DMS79 (cell line): ENCODE measurements at regions not wholly inside any gene's neighbourhood (a gene's known extent, or its start where the extent isn't known, plus 50 kb on each side); places are given as distances from the start of the nearest gene placed in this dataset.

ENCODE experiments used
- DNase-seq: peaks from one replicate; lab custom pipeline; 2025; lab: John Stamatoyannopoulos, UW

DNA sequence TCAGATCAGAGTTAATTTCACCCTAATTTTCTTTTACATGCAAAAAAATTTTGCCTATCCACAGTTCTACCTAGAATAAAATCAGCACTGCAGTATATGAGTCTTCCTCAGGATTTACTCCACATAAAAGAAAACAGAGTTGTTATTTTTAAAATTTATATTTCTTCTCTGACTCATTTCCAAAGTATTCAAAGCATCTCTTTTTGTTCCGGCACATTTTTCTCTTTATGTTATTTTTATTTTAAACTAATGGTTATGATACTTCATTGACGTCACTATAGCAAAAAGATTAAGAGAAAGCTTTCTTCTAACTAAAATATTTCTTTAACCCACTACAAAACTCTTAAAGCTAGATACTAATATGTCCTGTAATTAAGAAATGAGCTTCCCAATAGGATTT is 590.4 kb downstream of the PRELID2 start:
- no peak for DNase-seq

DNA sequence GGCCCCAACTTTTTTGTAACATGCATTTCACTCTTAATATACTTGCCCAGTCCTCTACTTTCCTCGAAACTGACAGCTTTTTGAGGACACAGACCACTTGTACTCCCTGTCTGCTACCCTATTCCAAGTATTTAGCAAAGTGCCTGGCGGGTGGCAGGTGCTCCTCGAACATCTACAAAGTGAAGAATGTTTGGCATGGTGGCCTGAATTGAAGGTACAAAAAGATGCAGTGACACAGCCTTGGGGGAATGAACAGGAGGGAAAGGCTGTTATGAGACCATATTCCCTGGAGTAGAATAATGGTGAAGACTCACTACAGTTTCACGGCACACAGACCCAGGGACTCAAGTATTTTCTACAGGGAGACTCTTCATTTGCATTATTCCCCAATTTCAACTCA is 590.9 kb downstream of the PRELID2 start:
- DNase-seq = no peak

DNA sequence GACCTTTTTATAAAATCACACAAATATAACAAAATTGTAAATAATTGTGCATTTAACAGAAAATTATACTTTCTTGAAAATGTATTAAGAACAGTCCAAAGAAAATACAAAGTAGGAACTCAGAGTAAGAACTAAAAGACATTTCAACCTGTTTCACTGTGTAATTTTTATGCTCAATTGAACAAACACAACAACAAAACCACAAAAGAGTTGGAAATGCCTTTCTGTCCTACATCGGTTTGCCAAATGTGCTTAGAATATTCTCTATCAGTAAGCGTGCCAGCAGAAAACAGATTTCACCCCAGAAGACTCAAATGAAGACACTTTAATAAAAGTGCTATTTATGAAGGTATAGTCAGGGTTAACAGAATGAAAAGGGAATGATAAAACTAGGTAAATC is 592.1 kb downstream of the PRELID2 start:
- DNase-seq = no peak

DNA sequence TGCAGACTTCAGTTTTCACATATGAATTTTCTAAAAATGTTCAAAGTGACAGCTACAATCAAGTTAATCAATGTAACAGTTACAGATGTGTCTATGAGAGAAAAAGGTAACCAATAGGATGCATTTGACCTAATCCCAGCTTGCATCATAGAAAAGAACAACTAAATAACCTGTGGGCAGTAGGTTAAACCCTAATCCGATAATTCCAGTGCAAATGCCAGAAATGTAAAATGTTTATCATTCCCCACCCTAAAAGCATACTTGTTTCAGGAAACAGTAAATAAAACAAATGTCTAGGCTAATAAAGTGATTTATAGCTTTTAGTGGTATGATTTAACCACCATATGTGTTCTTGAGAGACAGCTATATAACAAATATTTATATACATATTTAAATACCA is 592.6 kb downstream of the PRELID2 start:
- no peak for DNase-seq

DNA sequence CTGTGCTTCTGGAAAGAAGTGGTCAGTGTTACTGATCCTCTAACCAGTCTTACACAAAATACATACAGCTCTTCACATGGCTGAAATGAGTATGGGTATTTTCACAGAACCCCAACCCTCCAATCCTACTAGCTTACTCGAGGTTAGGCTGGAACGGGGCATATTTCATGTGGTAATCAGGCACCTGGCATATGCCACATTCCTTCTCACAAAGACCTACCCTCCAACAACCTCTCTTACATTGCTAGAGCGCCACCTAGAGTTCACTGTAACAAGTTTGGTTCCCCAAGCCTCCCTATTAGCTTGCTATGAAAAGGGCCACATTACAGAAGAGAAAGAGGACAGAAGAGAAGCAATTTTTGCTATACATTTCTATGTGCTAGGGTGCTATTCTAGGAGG is 597.3 kb downstream of the PRELID2 start:
- no peak for DNase-seq

DNA sequence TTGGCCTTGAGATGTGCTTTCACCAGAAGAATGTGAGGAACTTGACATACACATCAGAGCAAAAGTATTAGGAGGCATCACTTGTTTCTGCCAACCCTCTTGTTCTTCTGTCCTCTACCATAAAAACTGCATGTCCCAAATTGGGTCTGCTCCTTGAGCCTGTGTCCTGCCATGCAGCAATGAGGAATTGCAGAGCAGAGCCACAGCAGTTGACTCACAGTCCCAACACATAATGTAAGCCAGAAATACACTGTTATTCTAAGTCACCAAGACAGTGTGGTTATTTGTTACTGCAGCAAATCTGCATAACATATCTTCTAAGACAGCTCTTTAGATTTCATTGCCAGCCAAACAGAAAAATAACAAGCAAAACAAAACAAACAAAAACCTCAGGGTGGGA is 598.2 kb downstream of the PRELID2 start:
- no peak for DNase-seq

DNA sequence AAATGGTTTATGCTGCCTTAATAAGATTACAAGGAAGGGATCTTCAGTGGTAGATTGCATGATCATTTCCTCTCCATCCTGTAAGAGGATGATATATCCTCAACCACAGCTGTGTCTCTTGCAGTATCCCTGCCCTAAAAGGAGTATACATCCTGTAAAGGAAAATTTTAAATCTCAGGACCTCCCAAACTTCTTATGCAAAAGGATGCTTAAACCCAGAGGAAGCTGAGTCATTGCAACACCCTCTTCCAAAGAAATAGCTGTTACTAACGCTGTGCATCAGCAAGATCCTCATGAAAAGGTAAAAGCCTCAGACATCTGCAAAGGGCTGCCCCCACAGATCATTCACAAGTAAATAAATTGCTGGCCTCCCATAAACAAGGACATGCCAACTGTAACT is 599.0 kb downstream of the PRELID2 start:
- DNase-seq = no peak

DNA sequence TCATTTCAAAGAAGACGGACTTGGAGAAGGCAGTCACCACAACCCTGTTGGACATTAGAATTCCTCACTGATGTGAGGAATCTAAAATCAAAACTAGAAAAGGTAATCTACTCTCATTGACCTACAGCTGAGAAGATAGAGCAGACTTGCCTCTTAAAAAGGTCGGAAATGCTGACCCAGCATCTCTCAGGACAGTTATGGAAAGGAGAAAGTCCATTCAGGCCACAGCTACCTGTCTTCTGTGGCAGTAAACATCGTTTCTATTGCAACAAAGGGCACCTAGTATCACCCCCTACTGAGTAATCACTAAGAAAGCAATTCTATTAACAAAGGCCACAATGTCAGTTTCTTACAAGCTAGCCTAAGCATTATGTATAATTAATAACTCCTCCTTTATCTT is 601.7 kb downstream of the PRELID2 start:
- DNase-seq = no peak

DNA sequence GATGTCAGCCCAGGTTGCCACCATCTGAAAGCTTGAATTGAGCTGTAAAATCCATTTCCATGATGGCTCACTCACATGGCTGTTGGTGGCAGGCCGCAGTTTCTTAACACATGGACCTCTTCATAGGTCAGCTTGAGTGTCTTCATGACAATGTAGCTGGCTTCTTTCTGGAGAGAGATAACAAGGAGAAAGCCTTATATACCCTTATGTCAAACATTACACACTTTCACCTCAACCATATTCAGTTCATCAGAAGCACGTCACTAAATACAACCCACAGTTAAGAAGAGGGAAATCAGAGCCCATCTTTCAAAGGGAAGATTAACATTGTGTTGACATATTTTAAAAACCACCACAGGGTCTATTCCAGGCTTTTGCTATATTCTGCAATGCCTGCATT is 604.4 kb downstream of the PRELID2 start:
- DNase-seq = no peak

DNA sequence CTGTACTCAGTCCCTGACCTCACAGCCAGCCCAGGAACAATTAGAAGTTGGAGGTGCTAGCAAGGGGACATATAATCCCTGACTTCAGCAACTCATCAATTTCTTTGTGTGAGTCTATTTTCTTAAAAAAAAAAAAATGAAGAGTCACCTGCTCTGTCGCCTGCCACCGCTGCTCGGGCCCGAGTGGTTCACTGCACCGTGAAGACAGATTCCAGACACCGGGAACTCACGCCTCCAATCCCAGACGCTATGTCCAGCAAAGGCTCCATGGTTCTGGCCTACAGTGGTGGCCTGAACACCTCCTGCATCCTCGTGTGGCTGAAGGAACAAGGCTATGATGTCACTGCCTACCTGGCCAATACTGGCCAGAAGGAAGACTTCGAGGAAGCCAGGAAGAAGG is 606.6 kb downstream of the PRELID2 start:
- no peak for DNase-seq

DNA sequence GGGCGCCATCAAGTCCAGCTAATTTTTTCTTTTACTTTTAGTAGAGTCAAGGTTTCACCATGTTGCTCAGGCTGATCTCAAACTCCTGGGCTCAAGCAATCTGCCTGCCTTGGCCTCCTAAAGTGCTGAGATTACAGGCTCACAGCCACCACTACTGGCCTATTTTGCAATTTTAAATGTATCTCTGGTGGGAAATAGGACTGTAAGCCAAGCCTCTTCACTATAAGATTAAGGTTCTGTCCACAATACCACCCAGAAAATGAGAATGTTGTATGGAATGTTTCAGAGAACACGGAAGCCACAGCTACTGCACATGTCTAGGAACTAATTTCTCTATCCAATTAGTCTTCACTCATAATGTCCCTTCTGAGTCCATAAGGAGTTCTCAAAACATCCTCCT is 607.3 kb downstream of the PRELID2 start:
- DNase-seq = no peak

DNA sequence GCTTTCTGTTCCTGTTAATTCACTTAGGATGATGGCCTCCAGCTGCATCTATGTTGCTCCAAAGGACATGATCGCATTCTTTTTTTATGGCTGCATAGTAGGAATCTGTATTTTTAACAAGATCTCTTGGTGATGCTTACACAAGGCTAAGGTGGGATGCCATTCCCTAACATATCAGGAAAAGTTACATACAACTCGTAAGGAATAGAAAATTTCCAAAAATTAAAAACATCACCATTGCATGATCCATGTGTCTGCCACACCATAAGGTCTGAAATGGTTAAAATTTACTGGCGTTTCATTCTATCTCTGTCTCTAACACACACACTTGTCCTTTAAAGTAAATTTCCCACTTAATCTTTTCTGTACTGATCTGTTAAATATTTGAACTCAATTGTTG is 608.4 kb downstream of the PRELID2 start:
- DNase-seq = no peak

DNA sequence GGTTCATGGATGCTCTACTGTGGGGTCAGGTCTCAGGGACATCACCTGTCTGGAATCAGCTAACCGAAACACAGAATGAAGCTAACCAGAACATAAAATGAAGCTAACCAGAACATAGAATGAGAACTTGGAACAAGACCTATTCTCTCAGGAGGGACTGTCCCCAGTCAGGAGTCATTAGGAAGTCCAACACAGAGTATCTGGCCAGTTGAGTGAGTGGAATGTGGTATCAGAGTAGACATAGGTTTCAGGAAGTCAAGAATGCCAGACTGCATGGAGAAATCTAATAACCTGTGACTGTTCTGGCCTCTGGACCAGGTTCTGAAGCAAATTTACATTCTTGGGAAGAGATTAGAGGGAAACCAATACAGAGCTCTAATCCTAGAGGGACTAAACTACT is 609.6 kb downstream of the PRELID2 start:
- no peak for DNase-seq

DNA sequence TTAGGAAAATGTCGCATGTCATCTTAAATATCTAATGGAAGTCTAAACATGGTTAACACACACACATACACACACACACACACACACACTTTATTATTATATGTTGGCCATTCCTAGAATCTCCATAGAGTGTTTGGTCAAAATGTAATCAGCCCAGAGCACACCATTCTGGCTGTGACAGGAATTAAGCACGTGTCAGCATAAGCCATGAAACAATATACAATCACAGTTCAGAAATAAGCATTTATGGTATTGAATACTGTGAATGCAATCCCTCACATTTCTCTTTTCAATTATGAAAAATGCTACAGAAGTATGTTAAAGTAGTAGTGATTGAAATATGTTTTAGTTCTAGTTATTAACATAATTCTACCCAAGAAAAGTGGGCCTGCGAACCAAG is 611.6 kb downstream of the PRELID2 start:
- DNase-seq = no peak

DNA sequence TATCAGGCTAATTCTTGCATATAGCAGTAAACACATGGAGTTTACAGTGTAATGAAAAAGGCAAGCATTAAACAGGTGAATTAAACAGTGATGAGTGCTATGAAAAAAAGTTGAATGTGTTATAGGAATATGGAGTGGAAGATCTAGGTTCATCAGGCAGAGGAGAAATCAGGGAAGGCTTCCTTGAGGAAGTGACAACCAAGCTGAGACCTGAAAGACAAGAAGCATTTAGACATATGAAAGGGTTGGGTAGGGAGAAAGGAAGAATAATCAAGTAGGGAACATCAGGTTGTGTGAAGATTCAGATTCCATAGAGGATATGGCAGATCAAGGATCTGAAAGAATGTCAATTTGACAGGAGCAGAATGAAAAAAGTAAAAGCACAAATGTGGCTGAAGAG is 612.5 kb downstream of the PRELID2 start:
- DNase-seq = no peak

DNA sequence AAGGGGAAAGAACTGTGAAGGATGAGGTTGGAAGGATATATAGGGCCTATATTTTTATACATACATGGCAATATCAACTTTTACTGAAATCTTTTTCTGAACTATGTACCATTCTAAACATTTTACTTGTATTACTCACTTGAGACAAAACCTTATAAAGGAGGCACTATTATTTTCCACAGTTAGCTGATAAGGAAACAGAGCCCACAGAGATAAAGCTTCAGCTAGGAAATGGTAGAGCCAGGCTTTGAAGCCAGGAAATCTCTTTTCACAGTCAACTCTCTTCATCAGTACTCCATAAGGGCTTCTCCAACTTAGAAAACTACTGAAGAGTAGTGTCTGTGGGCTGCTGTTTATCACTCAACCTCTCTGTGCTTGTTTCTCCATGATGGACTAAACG is 613.7 kb downstream of the PRELID2 start:
- DNase-seq = no peak

DNA sequence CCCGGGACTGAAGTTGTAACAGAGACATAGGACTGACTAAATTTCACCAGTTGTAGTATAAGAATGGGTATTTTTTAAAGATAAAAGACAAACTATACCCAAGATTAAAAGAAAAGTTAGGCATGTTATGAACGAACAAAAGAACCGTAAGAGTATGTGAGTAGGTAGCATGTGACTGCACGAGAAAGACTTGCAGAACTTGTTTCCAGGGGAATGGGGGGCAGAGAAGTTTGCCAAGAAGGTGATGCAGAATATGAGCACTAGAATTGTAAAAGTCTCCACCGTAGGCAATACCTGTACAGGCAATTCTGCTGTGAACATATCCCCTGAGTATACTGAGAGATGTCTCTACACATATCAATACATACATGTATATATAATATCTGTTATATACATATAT is 614.7 kb downstream of the PRELID2 start:
- DNase-seq = no peak

DNA sequence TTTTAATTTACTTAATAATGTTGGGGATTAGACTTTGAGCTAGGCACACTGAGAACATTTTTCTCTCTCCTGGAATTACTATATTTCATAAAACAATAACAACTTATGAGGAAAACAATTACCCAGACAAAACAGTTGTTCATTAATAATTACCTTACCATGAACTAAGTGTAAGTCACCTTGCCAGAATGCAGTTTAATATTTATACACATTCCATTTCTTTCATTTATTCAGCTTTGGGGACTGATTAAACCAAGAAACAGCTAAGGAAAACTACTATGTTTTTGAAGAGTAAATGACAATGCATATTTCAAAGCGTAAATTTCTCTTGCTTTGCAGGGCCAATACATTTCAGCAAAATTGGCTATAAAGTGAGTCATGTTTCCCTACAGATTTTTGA is 616.2 kb downstream of the PRELID2 start:
- DNase-seq = no peak

DNA sequence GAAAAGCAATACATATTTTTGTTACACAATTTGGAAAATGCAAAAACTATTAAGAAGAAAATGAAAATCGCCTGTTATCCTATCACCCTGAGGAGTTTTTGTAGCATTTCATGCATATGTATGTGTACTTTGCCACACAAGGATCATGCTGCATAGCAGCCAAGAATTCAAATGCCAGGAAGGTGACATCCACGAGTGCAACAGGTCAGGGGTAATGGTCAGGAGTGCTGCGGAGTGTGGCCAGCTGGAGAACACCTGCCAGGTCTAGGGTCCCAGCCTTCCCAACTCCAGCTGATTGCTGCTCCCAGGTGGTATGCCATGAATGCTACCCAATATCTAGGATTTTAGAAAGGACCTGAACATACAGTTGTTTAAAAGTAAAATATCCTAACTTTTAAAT is 617.1 kb downstream of the PRELID2 start:
- no peak for DNase-seq

DNA sequence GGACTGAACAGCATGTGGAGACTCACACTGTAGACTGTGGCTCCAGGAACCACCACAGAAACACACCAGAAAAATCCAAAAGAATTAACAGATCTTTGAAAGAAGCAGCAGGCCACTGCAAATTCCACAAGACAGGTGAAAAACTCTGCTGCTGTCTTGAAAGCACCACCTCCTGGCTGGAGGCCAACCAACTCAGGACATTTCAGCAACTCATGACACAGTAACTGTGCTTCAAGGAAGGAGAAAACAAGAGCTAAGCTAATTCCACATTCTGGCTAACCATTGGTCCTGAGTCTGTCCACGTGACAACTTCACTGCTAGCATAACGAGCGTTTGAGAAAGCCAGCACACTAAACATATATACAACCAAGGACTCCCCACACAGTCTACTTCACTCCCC is 625.1 kb downstream of the PRELID2 start:
- DNase-seq = no peak

DNA sequence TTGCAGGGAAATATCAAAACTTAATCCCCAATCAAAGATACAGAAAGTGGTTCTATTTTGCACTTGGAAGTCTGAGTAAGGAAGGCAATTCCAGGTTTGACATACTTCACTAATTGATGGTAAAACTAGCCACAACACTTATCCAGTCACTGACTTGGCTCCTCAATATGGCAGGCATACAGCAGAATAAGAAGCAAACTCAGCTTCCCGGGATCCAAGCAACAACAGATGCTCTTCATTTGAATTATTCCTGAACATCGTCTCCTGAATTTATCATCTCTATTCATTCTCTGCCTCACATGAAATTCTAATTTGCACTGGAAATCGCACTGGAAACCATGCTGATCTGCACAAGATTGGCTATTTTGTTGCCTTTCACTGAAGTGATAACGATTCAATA is 629.6 kb downstream of the PRELID2 start:
- DNase-seq = no peak

DNA sequence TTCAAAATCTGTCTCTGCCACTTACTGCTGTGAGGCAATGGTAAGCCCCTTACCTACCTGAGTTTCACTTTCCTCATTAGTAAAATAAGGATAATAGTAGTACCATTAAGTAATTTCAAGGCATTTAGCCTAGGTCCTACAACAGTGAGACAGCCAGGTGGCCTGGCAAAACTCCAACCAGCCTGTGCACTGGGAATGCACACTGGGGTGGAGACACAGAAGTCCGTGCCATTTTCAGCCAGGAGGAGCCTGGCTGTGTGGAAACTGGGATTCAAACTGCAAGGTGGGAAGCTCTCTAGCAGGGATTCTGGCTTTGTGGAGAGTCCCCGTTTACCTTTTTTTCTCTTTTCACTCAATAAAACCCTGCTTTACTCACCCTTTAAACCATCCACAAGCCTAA is 630.4 kb downstream of the PRELID2 start:
- no peak for DNase-seq

DNA sequence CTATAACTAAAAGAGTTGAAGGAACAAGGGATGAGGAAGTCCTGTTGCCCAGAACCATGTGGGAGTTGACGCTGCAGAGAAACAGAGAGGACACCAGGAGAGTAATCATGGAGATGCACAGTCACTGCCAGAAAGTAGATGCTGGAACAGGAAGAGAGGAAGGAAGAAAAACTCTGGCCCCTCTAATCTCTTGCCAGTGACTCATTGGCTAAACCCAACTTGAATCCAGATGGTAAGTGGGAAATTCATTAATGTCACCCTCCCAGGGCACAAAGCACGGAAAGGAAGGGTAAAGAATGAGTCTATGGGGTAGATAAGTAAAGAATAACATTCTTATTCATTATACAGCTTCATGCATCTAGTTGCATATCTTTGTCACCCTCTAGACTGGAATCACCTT is 631.9 kb downstream of the PRELID2 start:
- DNase-seq = no peak

DNA sequence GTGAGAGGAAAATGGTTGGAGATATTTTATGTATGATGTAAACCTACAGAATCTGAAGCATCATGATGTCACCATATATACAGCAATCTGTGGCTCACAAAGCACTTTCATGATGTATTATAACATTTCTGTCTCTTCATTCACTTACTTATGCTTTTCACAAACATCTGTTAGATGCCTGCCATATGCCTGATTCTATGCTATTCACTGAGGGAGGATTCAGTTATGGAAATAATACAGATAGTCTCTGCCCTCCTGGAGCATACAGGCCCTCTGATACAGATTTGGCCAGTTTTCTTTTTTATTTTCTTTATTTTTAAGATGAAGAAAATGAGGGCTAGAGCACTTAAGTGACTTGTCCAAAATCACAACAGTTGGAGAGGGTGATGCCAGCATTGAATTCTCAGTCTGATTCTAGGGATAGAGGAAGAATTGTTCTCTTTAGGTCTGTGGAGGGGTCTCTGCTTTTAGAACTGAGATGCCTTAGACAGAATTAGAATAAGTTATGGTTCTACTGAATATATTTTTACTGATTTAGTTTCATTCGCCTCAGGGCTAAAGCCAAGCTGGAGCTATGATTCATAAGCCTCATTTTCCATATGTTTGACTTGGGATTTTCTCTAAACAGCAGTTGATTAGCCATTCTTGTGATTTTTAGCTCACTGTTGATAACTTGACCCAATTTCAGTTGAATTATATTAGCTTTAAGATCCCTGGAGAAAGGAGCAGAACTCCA is 636.4 kb downstream of the PRELID2 start:
- DNase-seq = no peak

DNA sequence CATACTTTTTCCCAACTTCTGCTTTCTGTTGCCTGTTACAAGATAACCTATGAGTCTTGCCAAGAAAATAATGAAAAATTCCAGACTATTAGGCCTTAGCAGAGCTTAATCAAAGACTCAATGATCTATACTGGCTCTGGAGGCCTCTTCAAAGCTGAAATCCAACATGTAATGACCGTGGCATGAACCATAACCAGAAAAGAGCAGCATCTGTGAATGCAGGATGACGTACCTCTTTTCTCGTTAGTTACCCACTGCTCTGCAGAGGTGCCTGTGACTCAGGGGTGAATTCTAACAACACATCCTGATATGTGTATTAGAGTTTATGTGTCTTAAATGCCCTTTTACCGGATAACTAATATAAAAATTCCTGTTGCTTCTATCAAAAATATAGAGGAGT is 645.4 kb downstream of the PRELID2 start:
- DNase-seq = no peak
